Kidney (tissue), 13 donors: ENCODE measurements at regions not wholly inside any gene's neighbourhood (a gene's known extent, or its start where the extent isn't known, plus 50 kb on each side); places are given as distances from the start of the nearest gene placed in this dataset.

Source experiments
- DNase-seq, 5 donors: peaks; one replicate each; pipeline ENCODE4 v3.0.0-alpha.2; 2013 to 2020
- FAIRE-seq: peaks from 2 replicates; lab custom pipeline; 2012; peaks lifted over from hg19 to GRCh38; lab: Jason Lieb, UNC
- H3K27ac ChIP-seq, 2 donors: one replicate each; pipeline ENCODE4 v1.7.0; 2013; ENCODE audit warnings: low read depth in 2 of 2, low read length in 2 of 2, inconsistent platforms in 1 of 2
- H3K27me3 ChIP-seq: one replicate; pipeline ENCODE4 v1.7.1; 2013; ENCODE audit warnings: low read length, inconsistent platforms; ENCODE audit not compliant: control insufficient read depth, insufficient read depth
- H3K36me3 ChIP-seq, 3 donors: one replicate each; pipeline versions ENCODE4 v1.7.0 to v1.7.1; 2013; ENCODE audit warnings: low read length in 3 of 3, control low read depth in 1 of 3, inconsistent platforms in 1 of 3; ENCODE audit not compliant: insufficient read depth in 3 of 3, control insufficient read depth in 2 of 3
- H3K4me1 ChIP-seq, 3 donors: one replicate each; pipeline versions ENCODE4 v1.7.0 to v1.7.1; 2013; ENCODE audit warnings: low read length in 3 of 3, inconsistent platforms in 1 of 3, low read depth in 1 of 3; ENCODE audit not compliant: control insufficient read depth in 2 of 3, insufficient read depth in 2 of 3
- H3K4me3 ChIP-seq, 3 donors: one replicate each; pipeline versions ENCODE4 v1.7.0 to v1.8.1; 2013; ENCODE audit warnings: low read length in 3 of 3, control low read depth in 1 of 3, inconsistent platforms in 1 of 3
- H3K9ac ChIP-seq, 3 donors: one replicate each; pipeline versions ENCODE4 v1.7.0 to v1.7.1; 2013; ENCODE audit warnings: low read length in 3 of 3, control low read depth in 1 of 3, inconsistent platforms in 1 of 3
- H3K9me3 ChIP-seq, 3 donors: one replicate each; pipeline versions ENCODE4 v1.7.0 to v1.7.1; 2013; ENCODE audit warnings: low read length in 3 of 3, control low read depth in 1 of 3, inconsistent platforms in 1 of 3; ENCODE audit not compliant: control insufficient read depth in 2 of 3, insufficient read depth in 1 of 3
- intact Hi-C: fragments of 100-400 bp; cut with DNase I; formaldehyde crosslinking; loops from one replicate; pipeline ENCODE4 v1.11.1; 2022
- TF ChIP-seq, protein P1 (sequence below): IDR thresholded peaks from 3 replicates; pipeline ENCODE4 v1.5.1; 2012; ENCODE audit warnings: mild to moderate bottlenecking, moderate library complexity, borderline replicate concordance; ENCODE audit not compliant: insufficient read depth; ENCODE audit errors: extremely low read depth
- donor health status: control.
- donor health status: control.
- donor health status: control.
- donor health status: control.
- donor health status: control.
- donor health status: DM: yes; HTN: yes; CAD: no.
- donor health status: Normal renal cell carcinoma (clear cell type).

- Histone ChIP-seq H3K27ac (no peak overlapping the region), H3K9me3 (no peaks in the 10 kb centered on the region), H3K4me3 (no peak overlapping the region), H3K9ac (no peak overlapping the region), H3K27me3 (no peaks in the 10 kb centered on the region), H3K4me1 (no peaks in the 10 kb centered on the region), H3K36me3 (no peaks in the 10 kb centered on the region)
- intact Hi-C loops = no loop called here
- FAIRE-seq (no peak), DNase-seq (no peak)
- TF ChIP-seq, protein P1, sequence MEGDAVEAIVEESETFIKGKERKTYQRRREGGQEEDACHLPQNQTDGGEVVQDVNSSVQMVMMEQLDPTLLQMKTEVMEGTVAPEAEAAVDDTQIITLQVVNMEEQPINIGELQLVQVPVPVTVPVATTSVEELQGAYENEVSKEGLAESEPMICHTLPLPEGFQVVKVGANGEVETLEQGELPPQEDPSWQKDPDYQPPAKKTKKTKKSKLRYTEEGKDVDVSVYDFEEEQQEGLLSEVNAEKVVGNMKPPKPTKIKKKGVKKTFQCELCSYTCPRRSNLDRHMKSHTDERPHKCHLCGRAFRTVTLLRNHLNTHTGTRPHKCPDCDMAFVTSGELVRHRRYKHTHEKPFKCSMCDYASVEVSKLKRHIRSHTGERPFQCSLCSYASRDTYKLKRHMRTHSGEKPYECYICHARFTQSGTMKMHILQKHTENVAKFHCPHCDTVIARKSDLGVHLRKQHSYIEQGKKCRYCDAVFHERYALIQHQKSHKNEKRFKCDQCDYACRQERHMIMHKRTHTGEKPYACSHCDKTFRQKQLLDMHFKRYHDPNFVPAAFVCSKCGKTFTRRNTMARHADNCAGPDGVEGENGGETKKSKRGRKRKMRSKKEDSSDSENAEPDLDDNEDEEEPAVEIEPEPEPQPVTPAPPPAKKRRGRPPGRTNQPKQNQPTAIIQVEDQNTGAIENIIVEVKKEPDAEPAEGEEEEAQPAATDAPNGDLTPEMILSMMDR = no peak
Observed at GRCh38 chr2:2904721-2905350, 472.8 kb downstream of the EIPR1 start.

DNA sequence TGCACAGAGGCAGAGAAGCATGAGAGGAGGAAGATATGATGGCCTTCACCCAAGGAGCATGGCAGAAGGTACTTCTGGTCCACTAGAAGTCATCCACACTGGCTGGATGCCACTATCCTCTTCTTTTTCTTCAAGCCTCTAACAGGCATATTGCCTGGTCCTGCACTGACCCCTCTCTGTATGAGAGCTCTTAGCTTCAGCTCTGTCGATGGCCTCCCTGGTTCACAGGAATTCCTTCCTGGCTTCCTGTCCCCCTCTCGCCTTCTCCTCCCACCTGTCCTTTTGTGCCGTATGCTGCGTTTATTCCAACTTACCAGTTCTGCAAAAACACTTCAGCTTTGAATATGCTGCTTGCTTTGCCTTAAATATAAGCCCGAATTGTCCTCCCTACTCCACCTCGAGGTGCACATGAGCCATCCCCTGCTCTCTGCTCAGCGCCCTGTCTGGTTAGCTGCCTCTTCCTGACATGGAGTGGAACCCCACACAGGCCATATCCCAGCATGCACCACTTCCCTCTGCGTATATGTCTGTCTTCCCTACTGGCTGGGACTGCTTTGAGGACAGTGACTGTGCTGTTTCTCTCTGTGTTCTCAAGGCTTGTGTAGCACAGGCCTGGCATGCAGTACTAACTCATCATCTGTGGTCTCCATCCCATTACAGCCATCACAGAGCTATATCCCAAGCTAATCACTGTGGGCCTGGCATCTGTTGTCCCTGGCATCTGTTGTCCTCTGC lies 474.9 kb downstream of the EIPR1 start:
- FAIRE-seq (no peak), DNase-seq (peak in 1 of 5 donors; percentile 10)
- Histone ChIP-seq H3K36me3 (no peaks in the 10 kb centered on the region), H3K4me3 (no peak overlapping the region), H3K4me1 (no peaks in the 10 kb centered on the region), H3K9me3 (no peaks in the 10 kb centered on the region), H3K9ac (no peak overlapping the region), H3K27me3 (no peaks in the 10 kb centered on the region), H3K27ac (no peak overlapping the region)
- TF ChIP-seq, protein P1 = no peak
- intact Hi-C loops = no loop called here

- no peak for FAIRE-seq
- TF ChIP-seq, protein P1 = no peak
Observed at GRCh38 chr2:2901384-2902345, 476.0 kb downstream of the EIPR1 start.

More at GRCh38 chr2:2901384-2902345, 476.0 kb downstream of the EIPR1 start:
- Histone ChIP-seq H3K9ac (no peak overlapping the region), H3K27me3 (no peaks in the 10 kb centered on the region), H3K4me3 (no peak overlapping the region), H3K4me1 (no peaks in the 10 kb centered on the region), H3K9me3 (no peaks in the 10 kb centered on the region), H3K36me3 (no peaks in the 10 kb centered on the region), H3K27ac (no peak overlapping the region)
- DNase-seq = no peak
- intact Hi-C loops = no loop called here
